DND-41 (cell line): ENCODE measurements at regions not wholly inside any gene's neighbourhood (a gene's known extent, or its start where the extent isn't known, plus 50 kb on each side); places are given as distances from the start of the nearest gene placed in this dataset.

Experiments used
- ATAC-seq: fragments of 200-7000 bp; cut with Tn5 transposase; 3 replicates; pipeline ENCODE4 v1.9.1; 2021; ENCODE audit warnings: low read depth; ENCODE audit not compliant: insufficient read depth
- DNase-seq: peaks from one replicate; pipeline ENCODE4 v3.0.0-alpha.2; 2020
- H2AFZ ChIP-seq: 2 replicates; pipeline ENCODE4 v1.6.0; 2012; ENCODE audit warnings: low read depth, low read length
- H3K27ac ChIP-seq: 2 replicates; pipeline ENCODE4 v1.5.1; 2012; ENCODE audit warnings: low read length, inconsistent platforms
- H3K27me3 ChIP-seq: fragments of 200-600 bp; sonication (generic); 2 replicates; pipeline ENCODE4 v1.6.0; 2012; ENCODE audit warnings: low read length, mild to moderate bottlenecking, inconsistent platforms; ENCODE audit not compliant: insufficient read depth, poor library complexity
- H3K36me3 ChIP-seq: 2 replicates; pipeline ENCODE4 v1.5.1; 2012; ENCODE audit warnings: low read length, inconsistent platforms; ENCODE audit not compliant: insufficient read depth
- H3K4me1 ChIP-seq: 2 replicates; pipeline ENCODE4 v1.5.1; 2012; ENCODE audit warnings: mild to moderate bottlenecking, low read length; ENCODE audit not compliant: insufficient read depth
- H3K4me2 ChIP-seq: 2 replicates; pipeline ENCODE4 v1.6.0; 2012; ENCODE audit warnings: mild to moderate bottlenecking, moderate library complexity, low read length, inconsistent platforms; ENCODE audit not compliant: insufficient read depth
- H3K4me3 ChIP-seq, 2 experiments: fragments of 200-600 bp in 1 of 2; shearing (Covaris generic) in 1 of 2; 2 replicates each; pipeline ENCODE4 v1.5.1; 2012 to 2016; ENCODE audit warnings: inconsistent platforms in 2 of 2, low read length in 2 of 2, mild to moderate bottlenecking in 2 of 2, low read depth in 1 of 2, moderate library complexity in 1 of 2
- H3K79me2 ChIP-seq: 2 replicates; pipeline ENCODE4 v1.6.0; 2012; ENCODE audit warnings: low read length, inconsistent platforms; ENCODE audit not compliant: insufficient read depth
- H3K9ac ChIP-seq: 2 replicates; pipeline ENCODE4 v1.6.0; 2012; ENCODE audit warnings: low read depth, mild to moderate bottlenecking, inconsistent platforms, low read length, moderate library complexity
- H3K9me3 ChIP-seq: 2 replicates; pipeline ENCODE4 v1.5.1; 2012; ENCODE audit warnings: low read length, moderate library complexity, mild to moderate bottlenecking, inconsistent platforms; ENCODE audit not compliant: insufficient read depth, severe bottlenecking
- H4K20me1 ChIP-seq: 2 replicates; pipeline ENCODE4 v1.6.0; 2012; ENCODE audit warnings: low read length; ENCODE audit not compliant: insufficient read depth
- CTCF ChIP-seq: IDR thresholded peaks from 2 replicates; pipeline ENCODE4 v1.5.1; 2012; ENCODE audit warnings: borderline replicate concordance, low read length, moderate library complexity, mild to moderate bottlenecking; ENCODE audit not compliant: poor library complexity, severe bottlenecking; ENCODE audit errors: extremely low read depth
- EZH2 ChIP-seq: IDR thresholded peaks from 3 replicates; pipeline ENCODE4 v1.6.1; 2012; ENCODE audit warnings: borderline replicate concordance, low read depth, mild to moderate bottlenecking, moderate library complexity, low read length, inconsistent platforms; ENCODE audit not compliant: severe bottlenecking

DNA sequence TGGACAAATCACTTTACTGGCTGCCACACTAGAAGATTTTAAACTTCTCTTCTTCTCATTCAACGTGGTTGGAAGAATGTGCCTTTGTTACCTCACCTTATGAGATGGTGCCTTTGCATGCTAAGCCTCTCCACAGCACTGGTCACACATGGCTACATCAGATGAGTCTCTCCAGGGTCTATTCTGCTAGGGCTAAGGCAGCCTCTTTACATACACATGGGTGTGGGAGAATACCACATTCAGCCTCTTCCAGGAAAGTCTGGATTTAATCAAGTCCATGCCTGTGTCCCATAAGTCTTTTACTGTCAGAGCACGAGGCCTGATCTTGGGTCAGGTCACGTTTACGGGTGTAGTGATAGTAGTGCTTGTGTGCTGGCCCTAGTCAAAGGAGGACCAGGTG is 701.5 kb downstream of the SORCS3 start:
- no peaks in the 10 kb centered on the region for H3K36me3 ChIP-seq
- no peak for ATAC-seq

DNA sequence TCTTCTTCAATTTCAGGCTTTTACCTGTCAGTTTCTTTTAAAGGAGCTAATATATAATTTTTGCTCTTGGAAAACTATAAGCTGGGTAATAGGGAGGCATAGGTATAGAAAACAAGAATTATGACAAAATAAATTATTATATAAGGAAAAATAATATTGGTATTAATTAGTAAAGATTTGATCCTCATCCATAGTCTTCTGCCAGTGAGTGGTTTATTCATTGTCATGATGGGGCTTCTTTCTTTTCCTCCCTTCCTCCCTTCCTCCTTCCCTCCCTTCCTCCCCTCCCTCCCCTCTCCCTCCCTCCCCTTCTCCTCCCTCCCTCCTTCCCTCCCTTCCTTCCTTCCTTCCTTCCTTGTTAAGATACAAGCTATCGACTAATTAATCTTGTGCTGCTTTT is 698.6 kb downstream of the SORCS3 start:
- Histone ChIP-seq H3K9ac (no peak overlapping the region), H3K4me3 (no peak overlapping the region), H3K9me3 (no peaks in the 10 kb centered on the region), H4K20me1 (no peaks in the 10 kb centered on the region), H3K4me1 (no peaks in the 10 kb centered on the region), H3K27ac (no peak overlapping the region), H3K36me3 (no peaks in the 10 kb centered on the region), H3K27me3 (no peaks in the 10 kb centered on the region), H2AFZ (no peak overlapping the region), H3K79me2 (no peaks in the 10 kb centered on the region), H3K4me2 (no peak overlapping the region)
- TF ChIP-seq EZH2 (no peak), CTCF (no peak)
- no peak for ATAC-seq
- DNase-seq = no peak

More for the DNA sequence above, 701.5 kb downstream of the SORCS3 start:
- H4K20me1 ChIP-seq = no peaks in the 10 kb centered on the region
- H3K27me3 ChIP-seq = no peaks in the 10 kb centered on the region
- no peak overlapping the region for H3K9ac ChIP-seq
- no peak overlapping the region for H2AFZ ChIP-seq
- no peaks in the 10 kb centered on the region for H3K9me3 ChIP-seq
- TF ChIP-seq CTCF = no peak
- TF ChIP-seq EZH2 = no peak
- H3K79me2 ChIP-seq = no peaks in the 10 kb centered on the region
- DNase-seq = no peak
- no peak overlapping the region for H3K4me2 ChIP-seq
- no peak overlapping the region for H3K4me3 ChIP-seq
- no peaks in the 10 kb centered on the region for H3K4me1 ChIP-seq
- H3K27ac ChIP-seq = no peak overlapping the region

DNA sequence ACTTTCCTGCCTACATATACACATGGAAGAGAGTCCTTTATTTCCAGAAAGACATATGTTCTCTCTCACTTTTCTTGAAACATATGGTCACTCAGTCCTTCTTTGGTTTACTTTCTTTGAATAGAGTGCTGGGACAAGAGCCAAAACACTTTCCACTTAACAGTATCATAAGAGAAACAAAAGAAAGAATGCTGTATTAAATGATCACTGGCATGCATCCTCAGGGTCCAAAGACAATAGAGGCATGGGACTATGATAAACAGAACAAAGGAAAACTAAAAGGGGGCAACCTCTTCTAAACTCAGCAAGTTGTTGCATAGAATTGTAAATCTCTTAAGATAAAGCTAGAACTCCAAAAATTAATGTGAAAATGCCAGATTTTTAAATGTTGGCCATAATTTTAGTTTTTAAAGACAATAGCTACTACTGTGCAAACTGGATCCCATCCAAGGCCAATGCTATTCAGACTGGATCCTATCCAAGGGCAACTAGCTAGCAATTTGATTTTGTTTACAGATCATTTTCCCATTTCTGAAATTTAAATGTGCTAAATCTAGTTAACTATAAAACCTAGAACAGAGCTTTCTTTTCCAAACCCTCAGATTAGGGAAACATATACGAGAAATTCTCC is 687.5 kb downstream of the SORCS3 start:
- no peak overlapping the region for H3K27ac ChIP-seq
- ATAC-seq (no peak), DNase-seq (no peak)
- H3K36me3 ChIP-seq = no peaks in the 10 kb centered on the region
- H3K4me3 ChIP-seq = no peak overlapping the region
- H3K9ac ChIP-seq = no peak overlapping the region
- no peak for TF ChIP-seq CTCF
- TF ChIP-seq EZH2 = no peak
- H3K79me2 ChIP-seq = no peaks in the 10 kb centered on the region
- no peaks in the 10 kb centered on the region for H3K4me1 ChIP-seq
- no peak overlapping the region for H2AFZ ChIP-seq
- H3K9me3 ChIP-seq = no peaks in the 10 kb centered on the region
- no peaks in the 10 kb centered on the region for H3K27me3 ChIP-seq
- no peaks in the 10 kb centered on the region for H4K20me1 ChIP-seq
- H3K4me2 ChIP-seq = no peak overlapping the region
